ENCODE measurements at regions not wholly inside any gene's neighbourhood (a gene's known extent, or its start where the extent isn't known, plus 50 kb on each side); places are given as distances from the start of the nearest gene placed in this dataset.

GRCh38 chr4:158353541-158354304 is 143.4 kb downstream of the TMEM144 start:
- no peak overlapping the region for H3K4me3 Mint-ChIP-seq
- H3K27ac ChIP-seq (ENCODE audit: insufficient read length, low read depth, low read length) = no peak overlapping the region
- no peak overlapping the region for H3K4me2 ChIP-seq (ENCODE audit: insufficient read depth, insufficient read length, low read length)
- H3K9ac ChIP-seq (ENCODE audit: extremely low read depth, insufficient read length, low read length) = no peak overlapping the region
- H3K9me3 Mint-ChIP-seq = peaks cover 6 to 7% of the 10 kb centered on the region in 2 experiments; a peak in 2 of 5 replicates
- TF ChIP-seq CTCF (conservative IDR thresholded peaks at IDR 0.05) = no peak
- H3K4me1 ChIP-seq (ENCODE audit: insufficient read depth, low read length) = 0 out of 2 replicates have a peak, but pooled peaks cover 2% of the 10 kb centered on the region
- H2AFZ ChIP-seq (ENCODE audit: low read length) = no peak overlapping the region
- H3K36me3 Mint-ChIP-seq (ENCODE audit: insufficient read depth in 1 of 3, low read depth in 3 of 3) = no peaks in the 10 kb centered on the region; a peak in 1 of 7 replicates
- no peak overlapping the region for H2BK15ac ChIP-seq (ENCODE audit: low read depth, low read length)
- no peaks in the 10 kb centered on the region for H3K79me2 ChIP-seq (ENCODE audit: insufficient read depth, low read length)
- H3K9me3 ChIP-seq (ENCODE audit: control insufficient read depth, low read depth, low read length) = no peaks in the 10 kb centered on the region
- no peaks in the 10 kb centered on the region for H3K27me3 Mint-ChIP-seq (ENCODE audit: low read depth)
- H3T11ph ChIP-seq (ENCODE audit: low read length) = no peak overlapping the region
- H2BK120ac ChIP-seq (ENCODE audit: low read depth, low read length, poor library complexity, severe bottlenecking) = no peak overlapping the region
- no peak for DNase-seq
- no peak overlapping the region for H3K56ac ChIP-seq (ENCODE audit: insufficient read length, low read depth, low read length)
- H3K79me1 ChIP-seq (ENCODE audit: insufficient read depth, low read depth, low read length, poor library complexity, severe bottlenecking) = no peaks in the 10 kb centered on the region
- no peak overlapping the region for H3K4ac ChIP-seq (ENCODE audit: low read depth, low read length)
- no peak overlapping the region for H2AK5ac ChIP-seq (ENCODE audit: insufficient read length, low read length)
- H4K8ac ChIP-seq (replicated peaks; ENCODE audit: insufficient read length, low read depth, low read length) = no peak overlapping the region
- no peak overlapping the region for H2BK5ac ChIP-seq (ENCODE audit: insufficient read length, low read length)
- no peaks in the 10 kb centered on the region for H3K23me2 ChIP-seq (ENCODE audit: insufficient read length, low read depth, low read length, poor library complexity, severe bottlenecking)
- H3K27me3 ChIP-seq (ENCODE audit: insufficient read depth, low read length) = no peaks in the 10 kb centered on the region
- peaks cover 0 to 4% of the 10 kb centered on the region in 2 experiments; a peak in 3 of 4 replicates for H3K4me1 Mint-ChIP-seq
- no peak overlapping the region for H2BK12ac ChIP-seq (ENCODE audit: insufficient read length, low read depth, low read length)
- H3K27ac Mint-ChIP-seq = no peak overlapping the region
- H3K18ac ChIP-seq (ENCODE audit: insufficient read length, low read depth, low read length) = no peak overlapping the region
- H4K5ac ChIP-seq (ENCODE audit: insufficient read length, low read depth, low read length) = no peak overlapping the region
- H4K91ac ChIP-seq (ENCODE audit: insufficient read length, low read depth, low read length) = no peak overlapping the region
- no peak overlapping the region for H2BK20ac ChIP-seq (ENCODE audit: low read depth, low read length, poor library complexity, severe bottlenecking)
- H3K23ac ChIP-seq (ENCODE audit: insufficient read length, low read depth, low read length) = no peak overlapping the region
- no CpG with 5 or more reads among the region's 4 CpGs for WGBS (ENCODE audit: extremely low coverage, insufficient read length, low lambda C conversion rate)
- no peaks in the 10 kb centered on the region for H4K20me1 ChIP-seq (ENCODE audit: control insufficient read depth, insufficient read depth, insufficient read length)
- no peak overlapping the region for H3K14ac ChIP-seq (ENCODE audit: insufficient read depth, low read length)

Measured in H9 (cell line).